ENCODE measurements at regions not wholly inside any gene's neighbourhood (a gene's known extent, or its start where the extent isn't known, plus 50 kb on each side); places are given as distances from the start of the nearest gene placed in this dataset.

DNA sequence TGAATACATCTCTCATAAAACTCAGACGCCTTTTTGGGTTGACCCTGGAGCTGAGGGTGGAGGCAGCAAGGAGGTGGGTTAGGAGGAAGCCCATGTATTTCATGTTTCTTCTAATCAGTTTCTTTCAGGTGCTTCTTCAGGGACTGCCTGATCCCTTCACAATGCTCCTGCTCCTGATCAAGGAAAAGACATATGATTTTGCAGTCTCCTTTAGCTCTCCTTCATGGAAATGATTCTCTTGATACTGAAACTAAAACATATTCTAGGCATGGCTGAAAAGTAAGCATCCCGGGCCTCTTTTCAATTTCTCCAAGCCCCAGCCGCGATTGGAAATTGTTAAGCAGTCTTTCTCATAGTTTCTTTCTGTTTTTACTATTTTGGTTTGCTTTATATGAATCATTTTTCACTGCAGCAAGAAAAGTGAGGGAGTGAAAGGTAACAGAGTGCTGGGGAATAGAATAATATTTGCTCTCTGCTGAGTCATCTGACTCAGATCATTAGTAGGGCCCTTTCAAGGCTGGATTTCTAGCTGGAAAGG is 730.7 kb downstream of the CDH11 start:
- Histone ChIP-seq H3K9me3 (ENCODE audit: control insufficient read depth, low read depth, low read length) (no peaks in the 10 kb centered on the region), H3K4me1 (ENCODE audit: control insufficient read depth, extremely low read depth, insufficient read depth, low read length) (no peaks in the 10 kb centered on the region), H3K9ac (ENCODE audit: control insufficient read depth, extremely low read depth, insufficient read depth, low read length) (no peak overlapping the region), H3K4me3 (ENCODE audit: control insufficient read depth in 2 of 3, extremely low read depth in 1 of 3, insufficient read depth in 2 of 3, low read depth in 1 of 3, low read length in 3 of 3) (no peak overlapping the region), H2AFZ (ENCODE audit: control insufficient read depth, low read length) (no peak overlapping the region), H3K27me3 (ENCODE audit: control insufficient read depth, extremely low read depth, insufficient read depth, low read length) (no peaks in the 10 kb centered on the region), H3K36me3 (ENCODE audit: control insufficient read depth in 2 of 2, extremely low read depth in 1 of 2, insufficient read depth in 2 of 2, low read length in 2 of 2) (no peaks in the 10 kb centered on the region), H3K9me1 (ENCODE audit: control insufficient read depth, extremely low read depth, insufficient read depth, low read length) (no peaks in the 10 kb centered on the region), H3K79me2 (ENCODE audit: control insufficient read depth, insufficient read depth, low read length) (no peaks in the 10 kb centered on the region), H4K20me1 (ENCODE audit: control insufficient read depth, extremely low read depth, insufficient read depth, low read length) (no peaks in the 10 kb centered on the region), H3K27ac (ENCODE audit: control insufficient read depth, insufficient read depth, low read length) (no peak overlapping the region), H3K4me2 (ENCODE audit: control insufficient read depth, extremely low read depth, insufficient read depth, low read depth, low read length) (no peak overlapping the region)
- dilution Hi-C loops (cut with MboI; ENCODE audit: extremely low pct_ligation_motif_present, low sequenced_read_pairs), result no loop called here
- DNase-seq (ENCODE audit: low read depth, low spot score) (no peak), FAIRE-seq (no peak)
- TF ChIP-seq EZH2 (IDR thresholded peaks at IDR 0.05; ENCODE audit: low read length), result no peak
- TF ChIP-seq, protein P1, sequence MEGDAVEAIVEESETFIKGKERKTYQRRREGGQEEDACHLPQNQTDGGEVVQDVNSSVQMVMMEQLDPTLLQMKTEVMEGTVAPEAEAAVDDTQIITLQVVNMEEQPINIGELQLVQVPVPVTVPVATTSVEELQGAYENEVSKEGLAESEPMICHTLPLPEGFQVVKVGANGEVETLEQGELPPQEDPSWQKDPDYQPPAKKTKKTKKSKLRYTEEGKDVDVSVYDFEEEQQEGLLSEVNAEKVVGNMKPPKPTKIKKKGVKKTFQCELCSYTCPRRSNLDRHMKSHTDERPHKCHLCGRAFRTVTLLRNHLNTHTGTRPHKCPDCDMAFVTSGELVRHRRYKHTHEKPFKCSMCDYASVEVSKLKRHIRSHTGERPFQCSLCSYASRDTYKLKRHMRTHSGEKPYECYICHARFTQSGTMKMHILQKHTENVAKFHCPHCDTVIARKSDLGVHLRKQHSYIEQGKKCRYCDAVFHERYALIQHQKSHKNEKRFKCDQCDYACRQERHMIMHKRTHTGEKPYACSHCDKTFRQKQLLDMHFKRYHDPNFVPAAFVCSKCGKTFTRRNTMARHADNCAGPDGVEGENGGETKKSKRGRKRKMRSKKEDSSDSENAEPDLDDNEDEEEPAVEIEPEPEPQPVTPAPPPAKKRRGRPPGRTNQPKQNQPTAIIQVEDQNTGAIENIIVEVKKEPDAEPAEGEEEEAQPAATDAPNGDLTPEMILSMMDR (optimal IDR thresholded peaks at IDR 0.05 in 1 of 3, IDR thresholded peaks at IDR 0.05 in 1 of 3, conservative IDR thresholded peaks at IDR 0.05 in 1 of 3; ENCODE audit: extremely low read depth in 1 of 3, insufficient read depth in 2 of 3, low read length in 3 of 3), result no peak

DNA sequence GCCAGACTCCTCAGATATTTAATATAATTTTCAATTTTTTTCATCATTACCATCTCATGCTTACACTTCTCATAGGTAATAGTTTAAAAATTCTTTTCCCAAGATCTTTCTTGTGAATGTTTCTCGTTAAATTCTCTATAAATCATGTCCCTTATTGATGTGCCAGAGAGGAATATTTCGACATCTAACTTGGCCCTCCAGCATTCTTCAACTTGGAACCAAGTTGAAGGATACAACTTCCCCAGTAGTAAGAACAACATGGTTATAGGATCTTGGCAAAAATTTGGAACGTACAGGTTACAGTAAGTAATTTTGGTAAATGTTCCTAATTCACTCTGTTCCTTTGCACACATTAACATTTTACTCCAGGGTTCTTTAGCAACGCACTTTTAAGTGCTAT is 731.8 kb downstream of the CDH11 start:
- Histone ChIP-seq H3K9ac (ENCODE audit: control insufficient read depth, extremely low read depth, insufficient read depth, low read length) (no peak overlapping the region), H4K20me1 (ENCODE audit: control insufficient read depth, extremely low read depth, insufficient read depth, low read length) (no peaks in the 10 kb centered on the region), H3K4me3 (ENCODE audit: control insufficient read depth in 2 of 3, extremely low read depth in 1 of 3, insufficient read depth in 2 of 3, low read depth in 1 of 3, low read length in 3 of 3) (no peak overlapping the region), H3K27me3 (ENCODE audit: control insufficient read depth, extremely low read depth, insufficient read depth, low read length) (no peaks in the 10 kb centered on the region), H3K4me1 (ENCODE audit: control insufficient read depth, extremely low read depth, insufficient read depth, low read length) (no peaks in the 10 kb centered on the region), H3K27ac (ENCODE audit: control insufficient read depth, insufficient read depth, low read length) (no peak overlapping the region), H3K9me3 (ENCODE audit: control insufficient read depth, low read depth, low read length) (no peaks in the 10 kb centered on the region), H2AFZ (ENCODE audit: control insufficient read depth, low read length) (no peak overlapping the region), H3K79me2 (ENCODE audit: control insufficient read depth, insufficient read depth, low read length) (no peaks in the 10 kb centered on the region), H3K4me2 (ENCODE audit: control insufficient read depth, extremely low read depth, insufficient read depth, low read depth, low read length) (no peak overlapping the region), H3K9me1 (ENCODE audit: control insufficient read depth, extremely low read depth, insufficient read depth, low read length) (no peaks in the 10 kb centered on the region), H3K36me3 (ENCODE audit: control insufficient read depth in 2 of 2, extremely low read depth in 1 of 2, insufficient read depth in 2 of 2, low read length in 2 of 2) (no peaks in the 10 kb centered on the region)
- DNase-seq (ENCODE audit: low read depth, low spot score), result no peak
- dilution Hi-C loops (cut with MboI; ENCODE audit: extremely low pct_ligation_motif_present, low sequenced_read_pairs), result no loop called here
- TF ChIP-seq, protein P1 (optimal IDR thresholded peaks at IDR 0.05 in 1 of 3, IDR thresholded peaks at IDR 0.05 in 1 of 3, conservative IDR thresholded peaks at IDR 0.05 in 1 of 3; ENCODE audit: extremely low read depth in 1 of 3, insufficient read depth in 2 of 3, low read length in 3 of 3), result no peak
- TF ChIP-seq EZH2 (IDR thresholded peaks at IDR 0.05; ENCODE audit: low read length), result no peak
- FAIRE-seq, result no peak

Measured in keratinocyte (primary cell).